KBM-7 (cell line): ENCODE measurements at regions not wholly inside any gene's neighbourhood (a gene's known extent, or its start where the extent isn't known, plus 50 kb on each side); places are given as distances from the start of the nearest gene placed in this dataset.
A peak's percentile ranks its signal among the peaks of the same experiment; 100 is the strongest.
"Not testable (repeated sequence)": the region's sequence is repeated elsewhere in the genome, so short reads cannot be mapped to it uniquely, and the experiment has no call there.

Experiments used
- DNase-seq: peaks from one replicate; pipeline ENCODE4 v3.0.0-alpha.2; 2015
- in situ Hi-C: fragments of 300-500 bp; cut with MboI; formaldehyde crosslinking; loops from 2 replicates; pipeline ENCODE4 v1.14.3; 2020; ENCODE audit warnings: low sequenced_read_pairs, low pct_unique_long_range_greater_than_20kb, mixed read lengths

GRCh38 chr20:28562510-28562898 lies 2695.0 kb upstream of the DEFB115 start:
- DNase-seq = no peak
- in situ Hi-C loops = no loop called here

GRCh38 chr20:28562899-28563521 lies 2694.5 kb upstream of the DEFB115 start:
- in situ Hi-C loops, DNase-seq: not testable (repeated sequence)

- DNase-seq, in situ Hi-C loops: not testable (repeated sequence)
Measured at GRCh38 chr20:28564024-28564423, 2693.4 kb upstream of the DEFB115 start.

GRCh38 chr20:28564688-28565463 lies 2692.6 kb upstream of the DEFB115 start:
- in situ Hi-C loops, DNase-seq: not testable (repeated sequence)

- peak; percentile 20 for DNase-seq
- in situ Hi-C loops = not testable (repeated sequence)
Measured at GRCh38 chr20:28575991-28576390, 2681.5 kb upstream of the DEFB115 start.

- DNase-seq, in situ Hi-C loops: not testable (repeated sequence)
Measured at GRCh38 chr20:28591680-28592079, 2665.8 kb upstream of the DEFB115 start.

GRCh38 chr20:28593383-28593782 lies 2664.1 kb upstream of the DEFB115 start:
- DNase-seq, in situ Hi-C loops: not testable (repeated sequence)

GRCh38 chr20:28594476-28594875 lies 2663.0 kb upstream of the DEFB115 start:
- DNase-seq, in situ Hi-C loops: not testable (repeated sequence)

- in situ Hi-C loops, DNase-seq: not testable (repeated sequence)
Measured at GRCh38 chr20:28602006-28602402, 2655.5 kb upstream of the DEFB115 start.

- peak; percentile 95 for DNase-seq
- in situ Hi-C loops = not testable (repeated sequence)
Measured at GRCh38 chr20:28602403-28603217, 2654.9 kb upstream of the DEFB115 start.

GRCh38 chr20:28603218-28603577 lies 2654.3 kb upstream of the DEFB115 start:
- in situ Hi-C loops, DNase-seq: not testable (repeated sequence)

GRCh38 chr20:28616354-28616753 lies 2641.1 kb upstream of the DEFB115 start:
- DNase-seq = peak; percentile 7
- in situ Hi-C loops = no loop called here

- DNase-seq, in situ Hi-C loops: not testable (repeated sequence)
Measured at GRCh38 chr20:28619956-28620651, 2637.4 kb upstream of the DEFB115 start.

- DNase-seq = peak; percentile 7
Measured at GRCh38 chr20:28625112-28625511, 2632.4 kb upstream of the DEFB115 start.

GRCh38 chr20:28640831-28641230 lies 2616.6 kb upstream of the DEFB115 start:
- DNase-seq, in situ Hi-C loops: not testable (repeated sequence)

More at GRCh38 chr20:28625112-28625511, 2632.4 kb upstream of the DEFB115 start:
- in situ Hi-C loops = not testable (repeated sequence)
